ENCODE measurements at regions not wholly inside any gene's neighbourhood (a gene's known extent, or its start where the extent isn't known, plus 50 kb on each side); places are given as distances from the start of the nearest gene placed in this dataset.

DNA sequence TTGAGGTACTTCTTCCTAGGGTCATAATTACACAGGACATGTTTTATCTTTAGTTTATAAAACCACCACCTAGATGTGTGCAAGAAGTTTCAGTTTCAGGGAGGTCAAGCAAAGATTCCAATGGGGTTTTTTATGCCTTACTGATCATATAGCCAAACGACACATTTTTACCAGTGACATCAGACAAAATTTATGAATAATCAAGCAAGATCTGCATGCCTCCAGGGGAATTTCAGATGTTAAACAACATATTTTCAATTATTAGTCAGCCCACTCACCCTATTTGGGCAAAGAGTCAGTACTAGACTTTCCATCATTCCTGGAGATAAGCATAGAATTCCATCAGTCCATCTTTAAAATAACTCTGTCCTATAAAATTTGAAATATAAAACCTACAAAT lies 867.4 kb downstream of the KCNT2 start (continued):
- TF ChIP-seq TGIF2 (CRISPR knock-in tag; IDR thresholded peaks at IDR 0.05) = no peak

DNA sequence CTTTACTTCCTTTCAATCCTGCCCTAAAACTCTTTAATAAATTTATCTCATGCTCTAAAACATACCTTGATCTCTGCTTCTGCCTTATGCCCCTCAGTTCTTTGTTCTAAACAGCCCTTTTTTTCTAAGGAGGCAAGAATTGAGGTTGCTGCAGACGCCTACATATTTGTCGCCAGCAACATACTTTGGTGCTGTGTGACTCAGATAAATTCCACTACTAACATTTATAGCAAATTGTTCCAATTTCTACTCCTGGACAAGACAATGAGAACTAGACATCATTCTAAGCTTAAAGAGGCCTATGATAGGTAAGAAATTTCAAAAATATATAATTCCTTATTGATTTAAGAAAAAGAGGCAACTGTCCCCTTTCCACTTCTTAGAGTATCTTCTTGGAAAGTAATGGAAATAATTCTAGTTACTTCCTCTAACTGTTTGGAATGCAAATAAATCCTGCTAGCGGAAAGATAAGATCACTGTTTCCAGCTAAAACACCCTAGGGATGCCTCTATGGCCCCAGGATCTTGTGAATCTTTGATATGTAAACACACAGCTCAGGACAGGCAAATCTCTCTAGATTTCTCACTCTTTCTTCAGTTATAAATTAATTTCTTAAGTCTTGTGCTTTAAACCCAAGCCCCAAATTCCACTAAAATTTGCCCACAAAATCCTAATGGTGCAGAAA lies 869.1 kb downstream of the KCNT2 start:
- no peak overlapping the region for H3K4me2 ChIP-seq (ENCODE audit: insufficient read depth, low read length)
- CTCF ChIA-PET (ENCODE audit: low intra/inter-chr PET ratio) = no interaction called here

More for the DNA sequence above, 869.1 kb downstream of the KCNT2 start:
- intact Hi-C loops (cut with micrococcal nuclease) = no loop called here
- Histone ChIP-seq H3K36me3 (ENCODE audit: control insufficient read depth, insufficient read depth, low read length) (no peaks in the 10 kb centered on the region), H3K27me3 (ENCODE audit: control insufficient read depth in 2 of 2, insufficient read depth in 2 of 2, low read length in 2 of 2) (no peaks in the 10 kb centered on the region), H3K9ac (ENCODE audit: insufficient read depth in 1 of 2, low read depth in 2 of 2, low read length in 2 of 2) (no peak overlapping the region), H4K20me1 (replicated peaks; ENCODE audit: control insufficient read depth, insufficient read depth, low read length) (no peaks in the 10 kb centered on the region), H3K9me1 (ENCODE audit: control insufficient read depth, insufficient read depth, low read length) (no peaks in the 10 kb centered on the region), H3K9me3 (replicated peaks; ENCODE audit: control insufficient read depth, insufficient read depth, low read depth, low read length) (no peaks in the 10 kb centered on the region), H3K4me3 (no peak overlapping the region), H2AFZ (ENCODE audit: low read depth, low read length) (no peak overlapping the region), H3K79me2 (ENCODE audit: control insufficient read depth, insufficient read depth, low read length) (no peaks in the 10 kb centered on the region), H3K4me1 (replicated peaks in 1 of 2; ENCODE audit: control insufficient read depth in 2 of 2, insufficient read depth in 2 of 2, low read length in 2 of 2) (no peaks in the 10 kb centered on the region), H3K27ac (ENCODE audit: extremely low read depth, low read depth, low read length) (no peak overlapping the region)
- TF ChIP-seq KDM4B (IDR thresholded peaks at IDR 0.05; ENCODE audit: borderline replicate concordance in 2 of 2, low read depth in 1 of 2) (no peak), NFE2 (IDR thresholded peaks at IDR 0.05; ENCODE audit: low read depth) (no peak), YY1 (IDR thresholded peaks at IDR 0.05; ENCODE audit: borderline replicate concordance in 1 of 3, control insufficient read depth in 1 of 3, extremely low read depth in 1 of 3, insufficient read depth in 3 of 3, insufficient read length in 1 of 3, insufficient replicate concordance in 2 of 3, low read depth in 1 of 3, low read length in 2 of 3) (no peak), JUN (IDR thresholded peaks at IDR 0.05; ENCODE audit: borderline replicate concordance, low read depth, low read length) (no peak), JUN (CRISPR knock-in tag; IDR thresholded peaks at IDR 0.05; ENCODE audit: borderline replicate concordance) (no peak), EP400 (IDR thresholded peaks at IDR 0.05) (no peak), EGR1 (conservative IDR thresholded peaks at IDR 0.05) (no peak), MAFK (IDR thresholded peaks at IDR 0.05; ENCODE audit: low read length) (no peak), SMARCA4 (IDR thresholded peaks at IDR 0.05) (no peak), BCL6 (CRISPR knock-in tag; IDR thresholded peaks at IDR 0.05) (no peak), XRCC5 (IDR thresholded peaks at IDR 0.05; ENCODE audit: low read depth, low read length) (no peak), CSDE1 (IDR thresholded peaks at IDR 0.05) (no peak), KLF13 (tag; IDR thresholded peaks at IDR 0.05; ENCODE audit: borderline replicate concordance, low read depth) (no peak), ERF (CRISPR knock-in tag; IDR thresholded peaks at IDR 0.05) (no peak)
- TF ChIP-seq, protein P1, sequence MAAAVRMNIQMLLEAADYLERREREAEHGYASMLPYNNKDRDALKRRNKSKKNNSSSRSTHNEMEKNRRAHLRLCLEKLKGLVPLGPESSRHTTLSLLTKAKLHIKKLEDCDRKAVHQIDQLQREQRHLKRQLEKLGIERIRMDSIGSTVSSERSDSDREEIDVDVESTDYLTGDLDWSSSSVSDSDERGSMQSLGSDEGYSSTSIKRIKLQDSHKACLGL (CRISPR knock-in tag; IDR thresholded peaks at IDR 0.05; ENCODE audit: borderline replicate concordance, poor library complexity, severe bottlenecking) = no peak
- DNase-seq (ENCODE audit: extremely low read depth in 1 of 4, low spot score in 3 of 4) (no peak), FAIRE-seq (no peak), ATAC-seq (no peak)
- BruUV-seq (replicated peaks) = no TSS peak
- POLR2A ChIA-PET = no interaction called here
- in situ Hi-C loops (cut with MboI) = no loop called here
- WGBS (ENCODE audit: insufficient coverage, low coverage, missing lambda C conversion rate) = 29% methylated on average over 3 of the region's 3 CpGs

Data from K562 (cell line).